MV-4-11 (cell line): ENCODE measurements at regions not wholly inside any gene's neighbourhood (a gene's known extent, or its start where the extent isn't known, plus 50 kb on each side); places are given as distances from the start of the nearest gene placed in this dataset.

Experiments
- DNase-seq: peaks from one replicate; lab custom pipeline; 2025; lab: John Stamatoyannopoulos, UW

DNA sequence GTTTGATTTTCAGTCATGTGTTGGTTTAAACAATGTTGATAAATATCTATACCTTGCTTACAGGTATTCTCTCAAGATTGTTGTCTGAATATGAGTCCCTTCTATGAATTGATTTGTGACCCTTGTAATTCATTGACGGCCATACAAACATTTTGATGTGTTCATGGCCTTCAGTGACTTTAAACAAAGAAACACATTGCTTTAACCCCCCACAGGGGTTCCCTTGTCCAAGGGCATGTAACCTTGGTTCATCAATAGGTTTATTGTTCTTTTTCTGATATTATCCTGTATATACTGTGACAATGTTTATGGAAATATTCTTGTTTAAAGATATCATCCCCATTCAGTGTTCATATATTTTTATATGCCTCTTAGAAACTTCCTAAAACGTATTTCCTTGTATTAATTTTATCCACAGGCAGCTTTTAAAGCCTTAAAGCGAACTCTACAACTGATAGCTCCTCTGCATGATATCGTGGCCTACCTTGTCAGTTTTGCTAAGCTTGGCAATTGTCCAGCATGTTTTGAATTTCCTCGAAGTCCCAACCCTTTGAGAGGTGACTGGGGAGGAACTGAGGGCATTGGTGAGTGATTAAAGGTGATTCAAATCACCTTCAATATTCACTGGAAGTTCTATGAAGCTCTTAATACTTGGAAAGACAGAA lies 87.0 kb downstream of the CD164 start:
- DNase-seq, result no peak

DNA sequence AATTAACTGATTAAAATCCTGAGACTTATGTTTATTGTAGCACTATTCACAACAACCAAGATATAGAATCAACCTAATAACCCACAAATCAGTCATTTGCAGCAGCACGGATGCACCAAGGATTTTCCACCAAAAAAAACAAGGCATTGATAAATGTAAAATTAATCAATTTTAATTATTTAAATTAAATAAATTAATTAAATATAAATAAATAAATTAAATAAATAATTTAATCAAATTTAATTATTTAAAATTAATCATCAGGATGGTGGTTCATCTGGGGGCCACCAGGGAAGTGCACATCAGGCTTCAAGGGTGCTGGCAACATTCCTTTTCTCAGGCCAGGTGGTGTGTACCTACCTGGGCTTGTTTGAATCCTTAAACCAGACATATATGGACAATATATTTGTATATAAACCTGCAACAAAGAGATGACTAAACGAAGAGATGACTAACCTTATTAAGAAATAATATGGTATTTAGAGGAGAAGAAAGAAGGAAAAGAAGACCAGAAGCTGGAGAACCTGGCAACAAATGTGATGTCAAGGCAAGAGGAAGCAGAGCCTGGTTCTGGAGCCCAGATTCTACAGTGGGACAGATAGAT lies 89.2 kb downstream of the CD164 start:
- no peak for DNase-seq

DNA sequence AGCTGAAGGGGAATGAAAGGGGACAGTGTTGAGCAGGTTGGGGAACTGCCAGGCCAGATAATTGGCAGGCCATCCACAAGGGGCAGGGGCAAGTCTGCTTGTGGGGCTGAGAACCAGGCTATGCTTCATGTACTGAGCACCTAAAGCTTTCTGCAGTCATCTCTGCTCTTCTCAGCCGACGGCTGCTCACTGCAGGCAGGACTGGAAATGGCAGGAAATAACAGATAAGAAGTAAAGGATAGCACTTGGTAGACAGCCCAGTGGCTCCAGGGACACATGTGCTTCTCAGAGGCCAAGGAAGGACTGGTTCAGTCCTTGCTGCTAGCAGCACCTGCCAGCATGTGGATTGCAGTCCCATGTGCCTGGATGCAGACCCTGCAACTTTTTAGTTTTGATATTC lies 89.8 kb downstream of the CD164 start:
- no peak for DNase-seq

DNA sequence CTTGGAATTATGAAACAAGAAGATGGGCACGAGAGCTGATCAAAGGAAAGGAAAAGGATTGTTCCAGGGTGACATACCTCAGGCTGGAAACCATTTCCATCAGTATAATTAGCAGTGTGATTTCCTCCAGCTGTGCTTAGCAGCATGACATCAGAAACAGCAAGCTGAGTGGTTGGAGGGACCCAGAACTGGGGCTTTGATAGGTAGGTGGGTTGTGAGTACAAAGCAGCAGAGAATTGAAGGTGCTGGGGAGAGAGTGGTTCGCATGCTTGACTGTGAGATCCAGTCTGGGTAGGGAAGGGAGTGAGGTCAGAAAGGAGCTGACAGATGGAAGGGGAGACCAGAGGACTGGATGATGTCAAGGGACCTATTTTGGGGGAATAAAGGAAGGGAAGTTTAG lies 90.4 kb downstream of the CD164 start:
- no peak for DNase-seq

DNA sequence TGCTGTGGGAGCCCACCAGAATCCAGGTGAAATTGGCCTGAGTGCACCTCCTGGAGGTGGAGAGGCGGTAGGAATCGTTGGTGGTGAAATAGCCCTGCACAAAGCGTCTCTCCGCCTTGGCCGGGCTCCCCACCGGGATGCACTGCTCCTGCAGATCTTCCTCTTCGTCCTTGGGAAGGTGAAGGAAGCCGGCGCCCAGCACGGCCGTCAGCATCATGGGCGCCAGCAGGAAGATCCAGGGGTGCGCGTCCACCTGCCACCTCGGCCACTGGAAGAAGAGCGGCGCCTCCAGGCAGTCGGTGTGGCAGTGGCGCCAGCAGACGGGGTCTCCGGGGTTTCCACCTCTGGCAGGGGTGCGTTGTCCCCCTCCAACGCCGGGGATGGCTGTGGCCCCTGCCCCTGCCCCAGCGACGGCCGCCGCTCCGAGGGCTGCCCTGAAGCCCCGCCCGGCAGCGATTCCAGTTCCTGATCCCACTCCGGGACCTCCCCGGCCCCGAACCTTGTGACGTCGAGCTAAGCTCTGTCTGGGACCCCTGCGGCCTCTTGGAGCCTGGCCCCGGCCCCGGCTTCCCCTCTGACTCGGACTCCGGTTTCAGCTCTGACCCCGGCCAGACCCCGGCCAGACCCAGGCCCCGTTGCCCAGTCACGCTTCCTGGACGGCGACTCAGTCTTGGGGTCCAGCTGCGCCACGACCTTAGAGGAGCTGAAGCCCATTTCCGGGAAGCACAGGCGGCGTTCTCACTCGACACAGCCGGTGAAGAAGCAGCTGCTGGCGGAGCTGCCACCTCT lies 91.9 kb downstream of the CD164 start:
- no peak for DNase-seq

DNA sequence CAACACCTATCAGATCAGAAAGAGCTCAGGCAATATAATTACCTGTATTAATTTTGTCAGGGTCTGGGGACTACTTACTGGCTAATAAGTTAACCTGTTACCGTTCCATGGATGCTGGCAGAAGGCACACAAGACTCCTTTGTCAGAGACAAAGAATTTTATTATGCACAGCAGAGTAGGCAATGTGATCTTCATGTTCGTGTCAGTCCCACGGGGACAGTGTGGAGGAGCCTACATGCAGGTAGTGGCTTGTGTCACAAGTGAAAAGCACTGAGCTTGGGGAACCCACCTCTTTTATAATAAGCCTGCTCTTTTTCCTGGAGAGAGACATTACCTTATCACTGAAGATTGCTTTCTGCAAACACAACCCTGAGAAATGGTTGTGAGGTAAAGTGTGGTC lies 96.9 kb downstream of the CD164 start:
- no peak for DNase-seq

DNA sequence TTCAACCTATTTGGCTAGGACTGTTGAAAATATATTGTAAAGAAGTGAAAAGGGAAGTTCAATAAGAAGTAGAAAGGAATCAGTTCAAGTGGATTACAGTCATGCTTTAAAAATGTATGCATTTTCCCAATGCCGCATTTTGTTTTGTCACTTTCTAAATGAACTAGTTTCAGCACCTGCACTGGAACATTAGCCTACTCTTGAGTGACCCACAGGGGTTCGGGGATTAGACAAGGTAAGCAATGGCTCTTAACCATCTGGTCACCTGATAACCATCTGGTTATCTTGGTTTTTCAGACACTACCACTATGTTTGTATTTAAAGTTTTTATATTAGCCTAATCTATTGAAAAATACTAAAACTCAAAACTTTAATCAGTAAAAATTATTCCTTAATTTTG lies 97.6 kb downstream of the CD164 start:
- DNase-seq, result peak; percentile 46

DNA sequence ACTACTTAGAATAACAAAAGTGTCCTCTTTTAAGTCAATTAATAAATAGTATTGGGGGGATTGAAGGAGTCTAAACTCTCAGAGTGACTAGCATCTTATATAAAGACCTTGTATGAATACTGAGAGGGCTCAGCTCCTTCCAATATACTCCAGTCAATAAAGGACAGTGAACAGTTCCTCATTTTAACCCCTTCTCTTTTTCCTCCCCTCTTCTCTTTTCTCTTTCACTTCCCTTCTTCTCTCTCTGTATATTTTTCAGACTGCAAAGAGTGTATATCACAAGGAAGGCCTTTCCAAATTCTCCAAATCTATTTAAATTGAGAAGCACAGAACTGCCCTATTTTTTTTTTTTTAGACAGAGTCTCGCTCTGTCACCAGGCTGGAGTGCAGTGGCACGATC lies 99.5 kb downstream of the CD164 start:
- DNase-seq, result peak; percentile 96

DNA sequence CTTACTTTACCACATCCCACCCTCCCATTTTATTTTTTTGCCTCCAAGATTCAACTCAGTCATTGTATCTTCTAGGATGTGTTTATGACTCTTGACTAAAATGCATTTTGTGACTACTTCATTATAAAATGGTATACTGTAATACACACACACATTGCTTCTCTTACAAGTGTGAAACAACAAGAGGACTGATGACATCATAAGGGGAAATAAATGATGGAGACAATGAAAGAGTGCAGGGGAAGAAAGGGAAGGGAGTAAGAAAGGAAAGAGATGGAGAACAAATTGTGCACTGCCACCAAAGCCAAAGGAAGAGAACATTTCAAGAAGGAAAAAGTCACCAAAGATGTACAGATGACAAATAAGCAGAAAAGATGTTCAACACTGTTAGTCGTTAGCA lies 102.6 kb downstream of the CD164 start:
- no peak for DNase-seq

DNA sequence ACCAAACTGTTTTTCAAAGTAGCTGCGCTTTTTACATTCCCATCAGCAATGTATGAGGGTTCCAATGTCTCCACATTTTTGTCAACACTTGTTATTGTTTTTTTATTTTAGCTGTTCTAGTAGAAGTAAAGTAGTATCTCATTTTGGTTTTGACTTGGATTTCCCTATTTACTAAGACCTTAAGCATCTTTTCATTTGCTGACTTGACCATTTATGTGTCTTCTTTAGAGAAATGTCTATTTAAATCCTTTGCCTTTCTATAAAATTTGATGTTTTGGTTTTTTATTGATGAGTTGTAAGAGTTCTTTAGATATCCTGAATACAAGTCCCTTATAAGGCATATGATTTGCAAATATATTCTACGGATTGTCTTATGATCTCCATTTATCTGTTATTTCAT lies 110.6 kb downstream of the CD164 start:
- DNase-seq, result no peak

DNA sequence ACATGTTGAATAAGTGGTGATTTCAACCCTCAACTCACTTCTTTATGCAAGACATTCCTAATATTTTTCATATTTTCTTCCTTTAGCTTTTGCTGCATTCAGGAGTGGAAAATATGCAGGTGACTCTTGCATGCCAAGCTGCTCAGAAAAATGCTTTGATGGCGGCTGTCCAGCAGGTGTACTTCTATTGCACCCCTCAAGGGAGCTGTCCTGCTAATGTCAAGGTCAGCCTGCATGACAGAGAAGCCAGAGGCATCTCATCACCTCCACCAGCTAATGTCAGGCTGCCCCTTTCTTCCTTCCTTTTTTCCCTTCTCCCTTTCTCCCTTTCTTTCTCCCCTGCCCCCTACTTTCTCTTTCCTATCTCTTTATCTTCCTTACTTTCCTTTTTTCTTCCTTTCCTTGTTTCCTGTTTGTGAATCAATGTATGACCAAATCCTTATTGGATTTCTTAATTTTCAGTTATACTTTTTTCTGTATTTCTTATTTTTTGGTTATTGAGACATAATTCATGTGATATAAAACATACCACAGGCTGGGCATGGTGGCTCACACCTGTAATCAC lies 112.2 kb downstream of the CD164 start:
- no peak for DNase-seq

DNA sequence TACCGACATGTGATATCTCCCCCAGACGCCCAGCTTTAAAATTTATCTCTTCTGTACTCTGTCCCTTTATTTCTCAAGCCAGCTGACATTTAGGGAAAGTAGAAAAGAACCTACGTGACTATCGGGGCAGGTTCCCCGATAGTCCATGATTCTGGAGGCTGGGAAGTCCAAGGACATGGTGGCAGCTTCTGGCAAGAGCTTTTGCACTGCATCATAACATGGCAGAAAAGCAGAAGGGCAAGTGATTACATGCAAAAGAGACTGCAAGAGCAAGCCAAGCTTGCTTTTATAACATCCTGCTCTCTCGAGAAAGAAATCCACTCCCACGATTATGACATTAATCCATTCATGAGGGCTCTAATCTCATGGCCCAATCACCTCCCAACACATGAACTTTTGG lies 113.2 kb downstream of the CD164 start:
- no peak for DNase-seq

DNA sequence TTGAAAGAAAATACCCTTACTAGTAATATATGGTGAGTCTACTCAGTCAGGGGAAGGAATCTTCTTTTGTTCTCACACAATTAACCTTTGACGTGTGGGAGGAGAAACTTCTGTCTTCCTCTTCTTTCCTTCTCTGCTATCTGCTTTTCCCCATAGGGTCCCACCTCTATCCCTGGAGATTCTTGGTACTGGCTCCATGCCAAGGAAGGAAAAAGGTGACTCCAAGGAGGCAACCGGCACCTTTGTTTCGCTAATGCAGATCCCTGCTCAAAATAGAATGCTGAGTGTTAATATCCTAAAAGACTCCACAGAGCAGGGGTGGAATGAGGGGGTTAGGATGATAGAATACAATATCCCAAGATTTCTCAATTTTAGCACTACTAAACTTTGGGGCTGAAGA lies 116.7 kb downstream of the CD164 start:
- no peak for DNase-seq

DNA sequence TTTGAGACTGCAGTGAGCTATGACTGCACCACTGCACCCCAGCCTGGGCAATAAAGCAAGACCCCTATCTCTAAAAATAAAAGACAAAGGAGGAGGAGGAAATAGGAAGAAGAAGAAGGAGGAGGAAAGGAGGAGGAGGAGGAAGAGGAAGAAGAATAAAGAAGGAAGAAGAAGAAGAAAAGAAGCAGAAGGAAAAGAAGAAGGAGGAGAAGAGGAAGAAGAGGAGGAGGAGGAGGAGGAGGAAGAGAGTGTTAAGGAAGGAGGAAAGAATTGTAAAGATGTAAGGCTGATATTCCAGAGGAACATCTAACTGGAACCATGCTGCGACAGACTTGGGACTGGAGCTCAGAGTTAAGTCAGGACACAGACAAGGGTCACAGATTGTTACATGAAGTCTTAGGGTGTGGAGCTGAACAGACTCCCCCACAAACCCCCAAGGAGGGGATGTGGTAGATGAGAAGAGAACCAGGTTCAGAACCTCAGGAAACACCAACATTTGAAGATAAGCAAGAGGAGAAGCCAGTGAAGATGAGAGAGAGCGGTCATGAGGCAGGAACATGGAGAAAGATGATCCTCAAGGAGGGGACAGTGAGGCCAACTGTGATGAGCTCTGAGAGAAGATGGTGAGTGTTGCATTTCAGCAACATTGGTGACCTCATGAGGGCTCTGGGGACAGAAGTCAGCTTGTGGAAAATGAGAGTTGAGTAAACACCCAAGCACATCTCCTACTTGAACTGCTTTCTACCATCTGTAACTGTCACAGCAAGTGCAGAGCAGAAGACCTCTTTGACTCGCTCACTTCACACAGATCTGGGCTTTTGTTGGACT lies 118.2 kb downstream of the CD164 start:
- DNase-seq, result no peak

DNA sequence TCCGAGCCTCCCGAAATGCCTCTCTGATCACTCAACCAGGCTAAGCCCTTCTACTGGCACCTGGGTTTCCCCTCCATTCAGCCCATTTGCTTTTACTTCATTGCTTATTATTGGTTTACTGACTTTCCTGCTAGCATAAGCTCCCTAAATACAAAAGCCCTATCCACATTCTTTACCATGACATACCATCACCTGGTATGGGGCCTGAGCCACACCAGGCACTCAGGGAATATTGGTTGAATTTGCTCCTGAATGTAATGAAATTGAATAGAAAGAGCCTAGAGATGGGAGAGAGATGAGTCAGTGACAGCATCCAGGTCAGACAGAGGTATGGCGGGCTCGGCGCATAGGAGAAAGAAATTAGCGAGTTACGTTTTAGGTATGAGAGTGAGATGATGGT lies 120.0 kb downstream of the CD164 start:
- no peak for DNase-seq

DNA sequence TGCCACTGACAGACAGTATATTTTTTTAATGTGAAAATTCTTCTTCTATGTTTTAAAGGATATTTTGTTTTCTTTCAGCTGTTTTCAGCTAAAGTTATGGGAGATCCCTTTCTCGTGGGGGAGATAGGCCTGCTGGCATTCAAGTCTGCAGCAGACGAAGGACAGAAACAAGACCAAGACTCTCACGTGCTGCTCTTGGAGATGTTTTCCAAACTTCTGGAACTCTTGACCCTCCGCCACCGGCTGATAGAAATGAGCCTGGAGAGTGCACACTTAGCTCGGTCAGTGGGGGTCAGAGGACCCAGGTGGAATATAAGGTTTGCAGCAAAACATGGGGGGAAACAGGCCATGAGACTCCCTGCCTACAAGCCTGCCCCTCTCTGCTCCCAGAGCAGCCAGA lies 120.5 kb downstream of the CD164 start:
- DNase-seq, result no peak

DNA sequence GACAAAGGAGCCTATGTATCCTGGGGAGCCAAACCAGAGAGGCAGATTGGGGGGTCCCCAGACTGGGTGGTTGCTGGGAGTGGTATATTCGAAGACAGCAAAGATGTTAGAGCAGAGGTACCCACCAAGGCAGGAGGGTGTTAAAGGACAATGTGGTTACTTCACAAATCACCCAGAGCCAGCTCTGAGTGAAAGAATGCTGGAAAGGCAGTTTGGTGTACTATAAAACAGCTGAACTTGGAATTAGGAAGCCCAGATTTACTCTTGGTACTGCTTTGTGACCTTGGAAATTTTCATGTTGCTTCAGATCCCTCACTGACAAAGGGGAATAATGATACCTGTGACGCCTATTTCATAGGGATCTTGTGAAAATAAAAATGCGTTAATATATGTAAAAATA lies 121.6 kb downstream of the CD164 start:
- DNase-seq, result no peak

DNA sequence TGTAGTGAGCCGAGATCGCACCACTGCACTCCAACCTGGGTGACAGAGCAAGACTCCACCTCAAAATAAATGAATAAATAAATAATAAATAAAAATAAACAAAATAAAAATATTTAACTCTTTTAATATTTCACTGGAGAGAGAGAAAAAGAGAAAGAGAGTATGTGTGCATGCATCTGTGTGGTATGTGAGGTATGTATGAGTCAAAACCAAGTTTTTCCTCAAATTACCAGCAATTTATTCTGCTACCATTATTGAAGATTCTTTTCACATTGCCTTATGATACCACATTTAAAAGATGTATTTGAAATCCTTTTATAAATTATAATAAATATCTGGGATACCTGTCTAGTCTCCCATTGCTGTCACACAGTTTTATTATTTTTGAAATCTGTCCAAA lies 122.1 kb downstream of the CD164 start:
- DNase-seq, result no peak

DNA sequence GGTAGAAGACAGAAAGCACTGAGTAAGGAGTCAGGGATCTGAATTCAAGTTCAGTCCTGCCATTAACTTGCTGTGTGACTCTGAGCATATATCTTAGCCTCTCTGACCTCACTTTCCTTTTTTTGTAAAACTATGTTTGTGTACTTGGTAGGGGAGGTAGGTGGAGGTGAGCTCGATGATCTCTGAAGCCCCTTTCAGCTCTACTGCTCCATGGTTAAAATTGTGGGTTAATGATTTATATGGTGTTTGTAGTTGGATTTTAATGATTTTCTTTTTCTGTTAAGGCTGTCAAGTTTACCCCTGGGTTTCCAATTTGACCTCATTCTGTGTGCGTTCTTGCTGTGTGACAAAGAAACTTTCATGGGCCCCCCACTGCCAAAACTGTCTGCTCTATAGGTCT lies 124.1 kb downstream of the CD164 start:
- DNase-seq, result no peak

DNA sequence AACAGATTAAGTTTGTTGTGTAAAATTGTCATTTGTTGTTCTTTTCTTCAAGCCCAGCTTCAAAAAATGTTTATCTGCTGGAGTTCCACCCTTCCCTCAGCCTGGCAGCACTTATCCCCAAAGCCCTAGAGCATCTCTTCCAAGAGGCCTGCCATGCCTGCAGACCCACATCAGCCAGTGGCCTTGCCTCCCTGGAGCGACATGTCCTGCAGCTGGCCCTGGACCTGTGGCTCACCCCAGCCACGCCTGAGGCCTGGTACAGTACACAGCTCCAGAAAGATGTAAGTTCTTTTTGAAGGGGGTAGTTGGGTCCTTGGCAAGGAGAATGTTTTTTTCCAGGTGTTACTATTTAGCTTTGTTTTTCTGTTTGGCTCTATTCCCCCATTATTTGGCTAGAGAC lies 124.8 kb downstream of the CD164 start:
- DNase-seq, result no peak

DNA sequence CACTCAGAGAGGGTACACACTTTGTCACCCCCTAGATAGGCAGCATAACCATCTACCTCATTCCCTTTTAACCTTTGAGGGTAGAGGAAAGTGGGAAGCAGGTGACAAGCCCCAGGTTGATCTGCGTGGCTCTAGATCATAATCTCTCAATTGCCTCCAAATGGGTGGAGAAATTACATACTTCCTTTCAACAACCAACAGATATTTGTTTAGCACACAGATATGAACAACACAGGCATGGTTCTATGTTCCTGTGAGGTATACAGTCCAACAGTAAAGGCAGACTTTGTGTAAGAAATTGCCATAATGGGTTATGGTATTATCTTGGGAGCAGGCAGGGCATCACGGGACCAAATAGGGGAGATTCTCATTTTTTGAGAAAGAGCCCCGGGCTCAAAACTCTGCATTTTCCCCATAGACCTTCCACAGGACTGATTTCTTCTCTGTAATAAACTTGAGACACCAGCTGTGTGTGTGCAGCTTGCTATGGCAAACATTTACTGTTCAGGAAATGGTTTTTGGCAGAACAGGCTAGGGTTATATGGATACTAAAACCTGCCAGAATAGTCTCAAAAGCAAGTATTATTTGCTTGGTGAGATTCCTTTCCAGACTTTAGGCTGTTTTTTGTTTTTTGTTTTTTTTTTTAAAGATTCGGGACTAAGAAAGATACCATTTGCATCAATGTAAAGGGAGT lies 126.2 kb downstream of the CD164 start:
- DNase-seq, result no peak

DNA sequence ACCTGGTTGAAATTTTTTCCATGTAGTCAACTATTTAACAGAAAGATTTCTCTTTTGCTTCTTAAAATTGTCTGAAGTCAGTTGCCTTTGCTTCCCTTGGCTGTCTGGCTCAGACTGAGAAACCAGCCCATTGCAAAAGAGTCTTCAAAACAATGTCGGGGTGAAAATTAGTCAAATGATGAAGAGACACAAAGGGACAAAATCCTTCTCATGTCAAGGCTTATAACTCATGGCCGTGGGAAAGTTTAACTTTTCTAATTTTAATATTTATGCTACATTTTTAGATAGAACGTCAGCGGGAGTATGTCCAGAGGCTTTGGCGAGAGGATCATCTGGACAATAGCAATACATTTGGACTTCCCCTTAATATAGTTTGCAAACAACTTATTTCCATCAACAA lies 127.2 kb downstream of the CD164 start:
- DNase-seq, result no peak
